A549 (cell line): ENCODE measurements at regions not wholly inside any gene's neighbourhood (a gene's known extent, or its start where the extent isn't known, plus 50 kb on each side); places are given as distances from the start of the nearest gene placed in this dataset.

ENCODE experiments used
- CEBPB ChIP-seq, 2 experiments: fragments of >200 bp in 1 of 2; sonication (Bioruptor Twin) in 1 of 2; formaldehyde crosslinking in 1 of 2; IDR thresholded peaks; 2 replicates each; pipeline ENCODE4 v1.6.1; 2012 to 2016
- CTCF ChIP-seq: fragments of >200 bp; sonication (Bioruptor Twin); formaldehyde crosslinking; IDR thresholded peaks from 3 replicates; pipeline ENCODE4 v1.5.1; 2016
- EP300 ChIP-seq, 2 experiments: fragments of >200 bp; sonication (Bioruptor Twin); formaldehyde crosslinking; IDR thresholded peaks; 2 replicates in 1 of 2; 3 replicates in 1 of 2; pipeline ENCODE4 v1.6.1; 2016 to 2017
- HDAC2 ChIP-seq: fragments of 200-600 bp; sonication (generic); IDR thresholded peaks from 2 replicates; pipeline ENCODE4 v1.6.1; 2016
- KDM1A ChIP-seq: fragments of 200-600 bp; sonication (generic); IDR thresholded peaks from 2 replicates; pipeline ENCODE4 v1.6.1; 2016; ENCODE audit warnings: low read depth, mild to moderate bottlenecking
- MAZ ChIP-seq: fragments of 150-350 bp; IDR thresholded peaks from 2 replicates; pipeline ENCODE4 v1.6.1; 2014; ENCODE audit warnings: antibody characterized with exemption, low read depth, low read length, borderline replicate concordance
- NFE2L2 ChIP-seq: fragments of 150-350 bp; conservative IDR thresholded peaks from 2 replicates; pipeline ENCODE4 v1.6.1; 2014; ENCODE audit warnings: low read length
- POLR2A ChIP-seq: IDR thresholded peaks from 2 replicates; pipeline ENCODE4 v1.6.1; 2012; ENCODE audit warnings: mild to moderate bottlenecking, low read length
- POLR2AphosphoS2 ChIP-seq: conservative IDR thresholded peaks from 2 replicates; pipeline ENCODE4 v1.6.1; 2012; ENCODE audit warnings: low read length, improper control_type of control experiment, inconsistent platforms
- RAD21 ChIP-seq, 2 experiments: fragments of >200 bp in 1 of 2; sonication (Bioruptor Twin) in 1 of 2; formaldehyde crosslinking in 1 of 2; IDR thresholded peaks in 1 of 2; conservative IDR thresholded peaks in 1 of 2; 2 replicates in 1 of 2; 3 replicates in 1 of 2; pipeline ENCODE4 v1.6.1; 2012 to 2018; ENCODE audit warnings: inconsistent platforms in 1 of 2
- REST ChIP-seq: fragments of 200-600 bp; sonication (generic); IDR thresholded peaks from 2 replicates; pipeline ENCODE4 v1.6.1; 2016; ENCODE audit warnings: antibody characterized with exemption, mild to moderate bottlenecking, moderate library complexity
- RFX5 ChIP-seq: fragments of 450-650 bp; IDR thresholded peaks from 2 replicates; pipeline ENCODE4 v1.7.1; 2014; ENCODE audit warnings: antibody characterized with exemption, mild to moderate bottlenecking, moderate library complexity
- SMC3 ChIP-seq: fragments of >200 bp; sonication (Bioruptor Twin); formaldehyde crosslinking; IDR thresholded peaks from 3 replicates; pipeline ENCODE4 v1.6.1; 2018; ENCODE audit warnings: inconsistent platforms
- ZFP36 ChIP-seq: fragments of 450-650 bp; IDR thresholded peaks from 2 replicates; pipeline ENCODE4 v1.6.1; 2014; ENCODE audit warnings: borderline replicate concordance; ENCODE audit not compliant: partially characterized antibody

- TF ChIP-seq CTCF (no peak), SMC3 (no peak), RFX5 (no peak), KDM1A (no peak), POLR2A (no peak), MAZ (no peak), CEBPB (IDR thresholded peaks at IDR 0.05) (no peak), RAD21 (conservative IDR thresholded peaks at IDR 0.05 in 1 of 2, IDR thresholded peaks at IDR 0.05 in 1 of 2) (no peak), HDAC2 (no peak), POLR2AphosphoS2 (no peak), REST (no peak), NFE2L2 (no peak), EP300 (IDR thresholded peaks at IDR 0.05) (no peak), ZFP36 (no peak)
Observed at GRCh38 chr2:230627806-230628724, 84.6 kb upstream of the CAB39 start.
